SK-N-SH treated with all-trans-retinoic acid at 6 μM for 48 hours (cell line): ENCODE measurements at regions not wholly inside any gene's neighbourhood (a gene's known extent, or its start where the extent isn't known, plus 50 kb on each side); places are given as distances from the start of the nearest gene placed in this dataset.

ENCODE experiments used
- ATAC-seq: fragments of 200-7000 bp; cut with Tn5 transposase; 3 replicates; pipeline ENCODE4 v1.9.1; 2020; ENCODE audit warnings: mild to moderate bottlenecking, moderate library complexity
- BACH2 ChIP-seq: fragments of 250-450 bp; sonication (Bioruptor Pico); IDR thresholded peaks from 2 replicates; pipeline ENCODE4 v1.9.0; 2021; ENCODE audit warnings: mild to moderate bottlenecking, borderline replicate concordance
- GLIS3 ChIP-seq: fragments of 250-450 bp; sonication (Bioruptor Pico); IDR thresholded peaks from 2 replicates; pipeline ENCODE4 v1.5.0; 2020; ENCODE audit warnings: mild to moderate bottlenecking, moderate library complexity
- ISL1 ChIP-seq: fragments of 250-450 bp; sonication (Bioruptor Pico); IDR thresholded peaks from 2 replicates; pipeline ENCODE4 v2.1.2; 2022; ENCODE audit warnings: mild to moderate bottlenecking, moderate library complexity
- OSR1 ChIP-seq: fragments of 250-450 bp; sonication (Bioruptor Pico); IDR thresholded peaks from 2 replicates; pipeline ENCODE4 v1.8.0; 2022; ENCODE audit warnings: moderate library complexity, mild to moderate bottlenecking, inconsistent platforms
- PPARA ChIP-seq: fragments of 250-450 bp; sonication (Bioruptor Pico); IDR thresholded peaks from 2 replicates; pipeline ENCODE4 v1.5.0; 2020; ENCODE audit warnings: mild to moderate bottlenecking, borderline replicate concordance
- RARB ChIP-seq: fragments of 250-450 bp; sonication (Bioruptor Pico); IDR thresholded peaks from 2 replicates; pipeline ENCODE4 v1.8.0; 2021; ENCODE audit warnings: mild to moderate bottlenecking, moderate library complexity
- SNAI2 ChIP-seq: fragments of 250-450 bp; sonication (Bioruptor Pico); IDR thresholded peaks from 2 replicates; pipeline ENCODE4 v1.5.0; 2020; ENCODE audit warnings: mild to moderate bottlenecking, moderate library complexity
- TCF4 ChIP-seq: fragments of 250-450 bp; sonication (Bioruptor Pico); IDR thresholded peaks from 2 replicates; pipeline ENCODE4 v1.8.0; 2021; ENCODE audit warnings: mild to moderate bottlenecking, moderate library complexity, borderline replicate concordance
- TOX ChIP-seq: fragments of 250-450 bp; sonication (Bioruptor Pico); IDR thresholded peaks from 2 replicates; pipeline ENCODE4 v1.8.0; 2021; ENCODE audit warnings: mild to moderate bottlenecking, moderate library complexity, borderline replicate concordance
- ZC3H10 ChIP-seq: fragments of 250-450 bp; sonication (Bioruptor Pico); IDR thresholded peaks from 2 replicates; pipeline ENCODE4 v1.5.1; 2021; ENCODE audit warnings: mild to moderate bottlenecking, moderate library complexity
- ZFP3 ChIP-seq: fragments of 250-450 bp; sonication (Bioruptor Pico); IDR thresholded peaks from 2 replicates; pipeline ENCODE4 v1.5.0; 2020; ENCODE audit warnings: mild to moderate bottlenecking, moderate library complexity
- ZFP30 ChIP-seq: fragments of 450-650 bp; formaldehyde crosslinking; IDR thresholded peaks from 2 replicates; pipeline ENCODE4 v1.5.0; 2022; ENCODE audit warnings: mild to moderate bottlenecking, moderate library complexity
- ZNF565 ChIP-seq: fragments of 450-650 bp; formaldehyde crosslinking; conservative IDR thresholded peaks from 2 replicates; pipeline ENCODE4 v1.5.0; 2020; ENCODE audit warnings: low read depth, mild to moderate bottlenecking, moderate library complexity
- ZNF70 ChIP-seq: fragments of 450-650 bp; formaldehyde crosslinking; IDR thresholded peaks from 2 replicates; pipeline ENCODE4 v1.5.0; 2020; ENCODE audit warnings: mild to moderate bottlenecking, moderate library complexity
- ZNF8 ChIP-seq: fragments of 450-650 bp; formaldehyde crosslinking; IDR thresholded peaks from 2 replicates; pipeline ENCODE4 v1.5.0; 2020; ENCODE audit warnings: mild to moderate bottlenecking, moderate library complexity
- TF ChIP-seq, protein P1 (sequence below): fragments of 250-450 bp; sonication (Bioruptor Pico); IDR thresholded peaks from 2 replicates; pipeline ENCODE4 v1.8.0; 2020; ENCODE audit warnings: mild to moderate bottlenecking, moderate library complexity, borderline replicate concordance
- TF ChIP-seq, protein P2 (sequence below): fragments of 250-450 bp; sonication (Bioruptor Pico); IDR thresholded peaks from 2 replicates; pipeline ENCODE4 v1.8.0; 2021; ENCODE audit warnings: low read depth, mild to moderate bottlenecking, moderate library complexity, borderline replicate concordance
- TF ChIP-seq, protein P3 (sequence below): fragments of 250-450 bp; sonication (Bioruptor Pico); IDR thresholded peaks from 2 replicates; pipeline ENCODE4 v1.5.0; 2020; ENCODE audit warnings: mild to moderate bottlenecking, moderate library complexity
- TF ChIP-seq, protein P4 (sequence below): fragments of 250-450 bp; sonication (Bioruptor Pico); IDR thresholded peaks from 2 replicates; pipeline ENCODE4 v1.5.1; 2021; ENCODE audit warnings: mild to moderate bottlenecking, moderate library complexity

DNA sequence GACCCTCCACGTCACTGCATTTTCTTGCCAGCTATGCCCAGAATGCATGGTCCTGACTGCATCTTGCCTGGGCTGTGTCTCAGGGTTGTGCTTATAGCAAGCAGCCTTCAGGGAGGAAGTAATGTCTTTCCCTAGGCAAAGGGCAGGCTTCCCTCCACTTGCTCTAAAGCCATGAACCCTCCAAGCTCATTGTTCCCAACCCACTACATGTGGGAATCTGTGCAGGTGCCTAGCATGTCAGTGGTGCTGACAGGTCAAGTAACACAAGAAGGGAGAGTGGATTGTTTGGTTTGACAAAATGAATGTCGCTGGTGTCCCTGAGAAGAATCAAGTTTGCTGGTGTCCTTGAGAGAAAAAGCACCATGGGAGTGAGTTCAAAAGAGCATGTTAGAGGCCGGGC is 53.9 kb upstream of the UCN3 start (continued):
- TF ChIP-seq, protein P1, sequence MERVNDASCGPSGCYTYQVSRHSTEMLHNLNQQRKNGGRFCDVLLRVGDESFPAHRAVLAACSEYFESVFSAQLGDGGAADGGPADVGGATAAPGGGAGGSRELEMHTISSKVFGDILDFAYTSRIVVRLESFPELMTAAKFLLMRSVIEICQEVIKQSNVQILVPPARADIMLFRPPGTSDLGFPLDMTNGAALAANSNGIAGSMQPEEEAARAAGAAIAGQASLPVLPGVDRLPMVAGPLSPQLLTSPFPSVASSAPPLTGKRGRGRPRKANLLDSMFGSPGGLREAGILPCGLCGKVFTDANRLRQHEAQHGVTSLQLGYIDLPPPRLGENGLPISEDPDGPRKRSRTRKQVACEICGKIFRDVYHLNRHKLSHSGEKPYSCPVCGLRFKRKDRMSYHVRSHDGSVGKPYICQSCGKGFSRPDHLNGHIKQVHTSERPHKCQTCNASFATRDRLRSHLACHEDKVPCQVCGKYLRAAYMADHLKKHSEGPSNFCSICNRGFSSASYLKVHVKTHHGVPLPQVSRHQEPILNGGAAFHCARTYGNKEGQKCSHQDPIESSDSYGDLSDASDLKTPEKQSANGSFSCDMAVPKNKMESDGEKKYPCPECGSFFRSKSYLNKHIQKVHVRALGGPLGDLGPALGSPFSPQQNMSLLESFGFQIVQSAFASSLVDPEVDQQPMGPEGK (CRISPR knock-in tag): no peak
- TF ChIP-seq ISL1 (CRISPR knock-in tag) (no peak), RARB (CRISPR knock-in tag) (no peak), ZFP3 (CRISPR knock-in tag) (no peak), SNAI2 (CRISPR knock-in tag) (no peak)
- TF ChIP-seq, protein P2, sequence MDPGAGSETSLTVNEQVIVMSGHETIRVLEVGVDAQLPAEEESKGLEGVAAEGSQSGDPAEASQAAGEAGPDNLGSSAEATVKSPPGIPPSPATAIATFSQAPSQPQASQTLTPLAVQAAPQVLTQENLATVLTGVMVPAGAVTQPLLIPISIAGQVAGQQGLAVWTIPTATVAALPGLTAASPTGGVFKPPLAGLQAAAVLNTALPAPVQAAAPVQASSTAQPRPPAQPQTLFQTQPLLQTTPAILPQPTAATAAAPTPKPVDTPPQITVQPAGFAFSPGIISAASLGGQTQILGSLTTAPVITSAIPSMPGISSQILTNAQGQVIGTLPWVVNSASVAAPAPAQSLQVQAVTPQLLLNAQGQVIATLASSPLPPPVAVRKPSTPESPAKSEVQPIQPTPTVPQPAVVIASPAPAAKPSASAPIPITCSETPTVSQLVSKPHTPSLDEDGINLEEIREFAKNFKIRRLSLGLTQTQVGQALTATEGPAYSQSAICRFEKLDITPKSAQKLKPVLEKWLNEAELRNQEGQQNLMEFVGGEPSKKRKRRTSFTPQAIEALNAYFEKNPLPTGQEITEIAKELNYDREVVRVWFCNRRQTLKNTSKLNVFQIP: no peak
- TF ChIP-seq, all 23 proteins: peak for 0

DNA sequence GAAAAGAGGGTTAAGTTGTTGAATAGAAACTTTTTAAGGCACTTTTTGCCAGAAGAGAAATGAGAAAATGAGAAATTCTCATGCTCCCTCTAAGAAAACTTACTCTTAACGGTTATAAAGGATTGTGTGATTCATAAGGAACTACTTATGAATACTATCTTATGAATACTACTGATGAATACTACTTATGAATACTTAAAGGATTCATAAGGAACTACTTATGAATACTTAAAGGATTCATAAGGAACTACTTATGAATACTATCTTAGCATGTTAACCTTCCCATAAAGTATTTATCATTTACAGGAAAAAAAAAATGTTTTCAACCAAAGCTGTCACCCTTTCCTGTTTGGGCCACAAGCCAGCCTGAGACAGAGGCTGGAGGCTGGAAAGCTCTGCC is 53.1 kb upstream of the UCN3 start:
- TF ChIP-seq ZC3H10: no peak
- no peak for TF ChIP-seq GLIS3 (CRISPR knock-in tag)
- no peak for TF ChIP-seq RARB (CRISPR knock-in tag)
- no peak for TF ChIP-seq ISL1 (CRISPR knock-in tag)
- TF ChIP-seq SNAI2 (CRISPR knock-in tag): no peak
- no peak for TF ChIP-seq ZFP3 (CRISPR knock-in tag)
- TF ChIP-seq TOX: no peak
- TF ChIP-seq, protein P1 (CRISPR knock-in tag): no peak
- TF ChIP-seq, protein P2: no peak
- TF ChIP-seq ZNF70: no peak
- TF ChIP-seq, protein P3, sequence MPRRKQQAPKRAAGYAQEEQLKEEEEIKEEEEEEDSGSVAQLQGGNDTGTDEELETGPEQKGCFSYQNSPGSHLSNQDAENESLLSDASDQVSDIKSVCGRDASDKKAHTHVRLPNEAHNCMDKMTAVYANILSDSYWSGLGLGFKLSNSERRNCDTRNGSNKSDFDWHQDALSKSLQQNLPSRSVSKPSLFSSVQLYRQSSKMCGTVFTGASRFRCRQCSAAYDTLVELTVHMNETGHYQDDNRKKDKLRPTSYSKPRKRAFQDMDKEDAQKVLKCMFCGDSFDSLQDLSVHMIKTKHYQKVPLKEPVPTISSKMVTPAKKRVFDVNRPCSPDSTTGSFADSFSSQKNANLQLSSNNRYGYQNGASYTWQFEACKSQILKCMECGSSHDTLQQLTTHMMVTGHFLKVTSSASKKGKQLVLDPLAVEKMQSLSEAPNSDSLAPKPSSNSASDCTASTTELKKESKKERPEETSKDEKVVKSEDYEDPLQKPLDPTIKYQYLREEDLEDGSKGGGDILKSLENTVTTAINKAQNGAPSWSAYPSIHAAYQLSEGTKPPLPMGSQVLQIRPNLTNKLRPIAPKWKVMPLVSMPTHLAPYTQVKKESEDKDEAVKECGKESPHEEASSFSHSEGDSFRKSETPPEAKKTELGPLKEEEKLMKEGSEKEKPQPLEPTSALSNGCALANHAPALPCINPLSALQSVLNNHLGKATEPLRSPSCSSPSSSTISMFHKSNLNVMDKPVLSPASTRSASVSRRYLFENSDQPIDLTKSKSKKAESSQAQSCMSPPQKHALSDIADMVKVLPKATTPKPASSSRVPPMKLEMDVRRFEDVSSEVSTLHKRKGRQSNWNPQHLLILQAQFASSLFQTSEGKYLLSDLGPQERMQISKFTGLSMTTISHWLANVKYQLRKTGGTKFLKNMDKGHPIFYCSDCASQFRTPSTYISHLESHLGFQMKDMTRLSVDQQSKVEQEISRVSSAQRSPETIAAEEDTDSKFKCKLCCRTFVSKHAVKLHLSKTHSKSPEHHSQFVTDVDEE (CRISPR knock-in tag): no peak
- no peak for TF ChIP-seq TCF4
- TF ChIP-seq, protein P4, sequence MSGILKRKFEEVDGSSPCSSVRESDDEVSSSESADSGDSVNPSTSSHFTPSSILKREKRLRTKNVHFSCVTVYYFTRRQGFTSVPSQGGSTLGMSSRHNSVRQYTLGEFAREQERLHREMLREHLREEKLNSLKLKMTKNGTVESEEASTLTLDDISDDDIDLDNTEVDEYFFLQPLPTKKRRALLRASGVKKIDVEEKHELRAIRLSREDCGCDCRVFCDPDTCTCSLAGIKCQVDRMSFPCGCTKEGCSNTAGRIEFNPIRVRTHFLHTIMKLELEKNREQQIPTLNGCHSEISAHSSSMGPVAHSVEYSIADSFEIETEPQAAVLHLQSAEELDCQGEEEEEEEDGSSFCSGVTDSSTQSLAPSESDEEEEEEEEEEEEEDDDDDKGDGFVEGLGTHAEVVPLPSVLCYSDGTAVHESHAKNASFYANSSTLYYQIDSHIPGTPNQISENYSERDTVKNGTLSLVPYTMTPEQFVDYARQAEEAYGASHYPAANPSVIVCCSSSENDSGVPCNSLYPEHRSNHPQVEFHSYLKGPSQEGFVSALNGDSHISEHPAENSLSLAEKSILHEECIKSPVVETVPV (CRISPR knock-in tag): no peak
- no peak for TF ChIP-seq PPARA (CRISPR knock-in tag)
- no peak for TF ChIP-seq ZFP30 (CRISPR knock-in tag)
- no peak for TF ChIP-seq ZNF565 (CRISPR knock-in tag)
- no peak for TF ChIP-seq BACH2 (CRISPR knock-in tag)
- ATAC-seq: no peak

DNA sequence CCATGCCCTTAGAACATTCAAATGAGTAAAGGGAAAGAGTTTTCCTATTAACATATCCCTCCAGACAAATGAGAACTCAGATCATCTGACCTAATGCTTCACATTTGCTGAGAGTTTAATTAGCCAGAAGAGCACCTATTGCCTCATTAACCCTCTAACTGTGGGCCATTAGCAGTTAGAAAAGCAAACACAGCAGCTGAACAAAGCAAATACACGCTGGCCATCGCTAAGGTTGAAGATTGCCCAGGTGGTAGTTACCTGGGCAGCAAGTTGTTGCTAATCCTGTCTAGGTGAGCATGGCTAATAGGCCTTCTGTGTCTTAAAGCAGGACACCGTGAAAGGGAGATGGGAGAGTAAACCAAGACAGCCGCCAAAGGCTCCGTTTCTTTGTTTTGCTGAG is 49.9 kb upstream of the UCN3 start:
- TF ChIP-seq ZNF70: no peak
- TF ChIP-seq BACH2 (CRISPR knock-in tag): no peak
- no peak for TF ChIP-seq ZNF565 (CRISPR knock-in tag)
- TF ChIP-seq ZFP3 (CRISPR knock-in tag): no peak
- TF ChIP-seq OSR1 (CRISPR knock-in tag): no peak
- TF ChIP-seq, protein P3 (CRISPR knock-in tag): no peak
- TF ChIP-seq, protein P4 (CRISPR knock-in tag): no peak
- TF ChIP-seq ZNF8 (CRISPR knock-in tag): no peak
- TF ChIP-seq TCF4: no peak
- TF ChIP-seq, protein P2: no peak
- no peak for ATAC-seq
